Neutrophil (primary cell): ENCODE measurements at regions not wholly inside any gene's neighbourhood (a gene's known extent, or its start where the extent isn't known, plus 50 kb on each side); places are given as distances from the start of the nearest gene placed in this dataset.

Experiments used
- H3K27ac ChIP-seq: fragments of 200-600 bp; sonication (generic); 2 replicates; pipeline ENCODE4 v1.5.1; 2016; ENCODE audit warnings: mild to moderate bottlenecking, moderate library complexity
- H3K27me3 ChIP-seq: fragments of 200-600 bp; sonication (generic); 2 replicates; pipeline ENCODE4 v1.6.0; 2016; ENCODE audit warnings: mild to moderate bottlenecking
- H3K36me3 ChIP-seq: fragments of 200-600 bp; sonication (generic); 2 replicates; pipeline ENCODE4 v1.5.1; 2017
- H3K4me1 ChIP-seq, 2 experiments: fragments of 200-600 bp in 1 of 2; sonication (generic) in 1 of 2; 1 replicate in 1 of 2; 2 replicates in 1 of 2; pipeline versions ENCODE4 v1.5.1 to v1.6.1; 2013 to 2016; ENCODE audit warnings: low read depth in 1 of 2, low read length in 1 of 2, mild to moderate bottlenecking in 1 of 2, moderate library complexity in 1 of 2; ENCODE audit not compliant: control insufficient read depth in 1 of 2, insufficient read depth in 1 of 2
- H3K4me3 ChIP-seq, 2 experiments: fragments of 200-600 bp in 1 of 2; sonication (generic) in 1 of 2; 1 replicate in 1 of 2; 2 replicates in 1 of 2; pipeline ENCODE4 v1.5.1; 2013 to 2016; ENCODE audit warnings: low read depth in 1 of 2, low read length in 1 of 2, mild to moderate bottlenecking in 1 of 2, moderate library complexity in 1 of 2
- H3K9me3 ChIP-seq: fragments of 200-600 bp; sonication (generic); 2 replicates; pipeline ENCODE4 v1.5.1; 2016
- CTCF ChIP-seq: fragments of 200-600 bp; sonication (generic); IDR thresholded peaks from 2 replicates; pipeline ENCODE4 v1.5.1; 2016; ENCODE audit warnings: antibody characterized with exemption

GRCh38 chr1:221166559-221167318 is 287.5 kb downstream of the HLX start:
- no peak for TF ChIP-seq CTCF
- Histone ChIP-seq H3K27ac (peak overlapping the region; percentile 75), H3K27me3 (no peaks in the 10 kb centered on the region), H3K4me3 (peak overlapping the region; percentile 27 to 38), H3K4me1 (peaks cover 52 to 59% of the 10 kb centered on the region in 2 experiments), H3K36me3 (no peaks in the 10 kb centered on the region), H3K9me3 (no peaks in the 10 kb centered on the region)

DNA sequence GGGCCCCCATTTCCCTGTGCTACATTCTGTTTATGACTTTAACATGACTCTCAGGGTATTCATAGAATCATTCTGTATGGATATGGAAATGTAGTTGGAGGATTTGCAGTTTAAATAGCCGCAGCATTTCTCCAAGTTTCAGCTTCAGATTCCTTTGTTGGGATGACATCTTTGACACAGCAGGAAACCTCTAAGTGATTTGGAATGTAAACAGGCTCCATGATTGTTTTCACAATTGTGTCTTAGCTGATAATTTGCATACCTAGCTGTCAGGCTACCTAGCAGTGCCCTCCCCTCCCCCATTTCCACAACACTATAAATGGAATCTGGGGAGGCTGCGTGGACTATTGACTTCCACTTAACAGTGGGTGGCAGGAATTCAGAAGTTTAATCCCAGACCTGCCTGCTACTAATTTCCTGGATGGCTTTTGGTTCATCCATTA is 290.2 kb downstream of the HLX start:
- H3K4me3 ChIP-seq = no peak overlapping the region
- H3K36me3 ChIP-seq = no peaks in the 10 kb centered on the region
- H3K27ac ChIP-seq = no peak overlapping the region
- peaks cover 43 to 56% of the 10 kb centered on the region in 2 experiments for H3K4me1 ChIP-seq
- TF ChIP-seq CTCF = no peak
- no peaks in the 10 kb centered on the region for H3K9me3 ChIP-seq
- H3K27me3 ChIP-seq = no peaks in the 10 kb centered on the region

DNA sequence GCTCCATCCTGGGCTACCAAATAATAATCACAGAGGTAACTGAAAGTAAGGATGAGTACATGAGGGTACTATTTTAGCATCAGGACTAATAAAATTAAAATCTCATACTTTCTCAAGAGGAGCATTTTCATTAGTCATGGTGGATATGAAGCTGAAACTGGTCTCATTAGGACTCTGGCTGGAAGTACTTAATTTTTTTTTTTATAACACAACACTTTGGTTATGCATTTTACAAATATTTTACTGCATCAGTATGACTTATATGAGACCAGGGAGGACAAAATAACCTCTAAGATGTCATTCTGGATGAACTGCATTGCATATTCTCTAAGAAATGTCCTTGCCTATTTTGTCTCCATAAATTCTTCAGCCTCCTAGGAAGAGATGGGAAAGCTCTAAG is 290.9 kb downstream of the HLX start:
- Histone ChIP-seq H3K27ac (no peak overlapping the region), H3K9me3 (no peaks in the 10 kb centered on the region), H3K4me3 (no peak overlapping the region), H3K4me1 (peaks cover 40 to 49% of the 10 kb centered on the region in 2 experiments), H3K36me3 (no peaks in the 10 kb centered on the region), H3K27me3 (no peaks in the 10 kb centered on the region)
- TF ChIP-seq CTCF = no peak

DNA sequence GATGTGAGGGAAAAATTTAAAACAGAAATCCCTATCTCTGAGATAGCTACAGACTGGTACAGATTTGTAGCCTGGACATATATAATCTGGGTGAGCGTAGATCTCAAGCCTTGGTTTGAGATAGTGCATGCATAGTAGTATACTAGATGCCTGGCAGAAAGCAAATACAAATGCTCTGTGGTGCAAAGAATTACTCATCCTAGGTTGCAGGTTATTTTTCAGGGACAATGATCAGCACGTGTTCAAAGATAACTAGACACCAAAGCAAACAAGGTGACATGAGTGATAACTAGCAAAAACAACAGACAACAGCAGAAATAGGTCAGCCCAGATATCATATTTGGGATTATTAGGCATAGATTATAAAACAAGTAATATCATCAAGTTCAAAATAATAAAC is 292.5 kb downstream of the HLX start:
- no peaks in the 10 kb centered on the region for H3K36me3 ChIP-seq
- H3K4me1 ChIP-seq = peaks cover 24 to 33% of the 10 kb centered on the region in 2 experiments
- no peak overlapping the region for H3K27ac ChIP-seq
- no peaks in the 10 kb centered on the region for H3K27me3 ChIP-seq
- H3K9me3 ChIP-seq = no peaks in the 10 kb centered on the region
- no peak overlapping the region for H3K4me3 ChIP-seq
- no peak for TF ChIP-seq CTCF

DNA sequence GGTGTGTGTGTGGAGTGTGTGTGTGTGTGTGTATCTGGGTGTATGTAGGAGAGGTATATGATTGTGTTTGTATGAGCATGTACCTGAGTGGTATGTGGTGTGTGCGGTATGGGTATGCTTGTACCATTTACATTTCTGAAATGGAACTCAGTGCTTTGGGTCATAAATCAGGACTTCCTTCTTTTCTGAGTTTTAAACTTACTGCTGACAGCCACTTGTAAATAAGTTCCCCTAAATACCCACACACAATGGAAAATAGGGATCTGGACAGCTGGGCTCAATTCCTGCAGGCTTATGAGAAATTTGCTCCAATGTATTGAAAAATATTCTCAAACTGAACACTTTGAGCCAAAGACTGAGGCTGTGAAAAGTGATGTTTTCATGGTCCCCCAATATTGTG is 293.6 kb downstream of the HLX start:
- H3K9me3 ChIP-seq = no peaks in the 10 kb centered on the region
- no peak overlapping the region for H3K27ac ChIP-seq
- peaks cover 18 to 32% of the 10 kb centered on the region in 2 experiments for H3K4me1 ChIP-seq
- no peak overlapping the region for H3K4me3 ChIP-seq
- H3K36me3 ChIP-seq = no peaks in the 10 kb centered on the region
- H3K27me3 ChIP-seq = no peaks in the 10 kb centered on the region
- TF ChIP-seq CTCF = no peak
